ENCODE measurements at regions not wholly inside any gene's neighbourhood (a gene's known extent, or its start where the extent isn't known, plus 50 kb on each side); places are given as distances from the start of the nearest gene placed in this dataset.
A peak's percentile ranks its signal among the peaks of the same experiment; 100 is the strongest.

- TF ChIP-seq CTCF (IDR thresholded peaks at IDR 0.05; ENCODE audit: insufficient read depth, low read depth, low read length), result no peak
- CTCF ChIA-PET, result no interaction called here
- Histone ChIP-seq H3K27me3 (ENCODE audit: control insufficient read depth, insufficient read depth, low read length) (no peaks in the 10 kb centered on the region), H3K36me3 (ENCODE audit: control insufficient read depth, insufficient read depth, low read length) (no peaks in the 10 kb centered on the region), H3K4me3 (ENCODE audit: low read depth, low read length) (no peak overlapping the region)
- no peak for DNase-seq (ENCODE audit: low read depth)
- POLR2A ChIA-PET, result no interaction called here
Measured at GRCh38 chr7:46939089-46939488, 642.8 kb downstream of the TNS3 start.

- POLR2A ChIA-PET, result no interaction called here
- H3K36me3 ChIP-seq (ENCODE audit: control insufficient read depth, insufficient read depth, low read length), result no peaks in the 10 kb centered on the region
- CTCF ChIA-PET, result interaction anchor here (1.1 kb wide), 1 partner anchor 9 kb away, joined by 3 read pairs; no protein-coding TSS in a partner anchor
- H3K27me3 ChIP-seq (ENCODE audit: control insufficient read depth, insufficient read depth, low read length), result no peaks in the 10 kb centered on the region
- no peak for DNase-seq (ENCODE audit: low read depth)
- no peak for TF ChIP-seq CTCF (IDR thresholded peaks at IDR 0.05; ENCODE audit: insufficient read depth, low read depth, low read length)
- no peak overlapping the region for H3K4me3 ChIP-seq (ENCODE audit: low read depth, low read length)
Measured at GRCh38 chr7:46937826-46938225, 644.1 kb downstream of the TNS3 start.

GRCh38 chr7:46934198-46934825 is 647.6 kb downstream of the TNS3 start:
- Histone ChIP-seq H3K27me3 (ENCODE audit: control insufficient read depth, insufficient read depth, low read length) (no peaks in the 10 kb centered on the region), H3K36me3 (ENCODE audit: control insufficient read depth, insufficient read depth, low read length) (no peaks in the 10 kb centered on the region), H3K4me3 (ENCODE audit: low read depth, low read length) (no peak overlapping the region)
- no peak for DNase-seq (ENCODE audit: low read depth)
- CTCF ChIA-PET, result interaction anchor here (0.6 to 2.6 kb wide), 5 partner anchors 10 to 217 kb away, joined by 3 to 8 read pairs (median 4); no protein-coding TSS in a partner anchor
- TF ChIP-seq CTCF (IDR thresholded peaks at IDR 0.05; ENCODE audit: insufficient read depth, low read depth, low read length), result no peak
- POLR2A ChIA-PET, result no interaction called here

- DNase-seq (ENCODE audit: low read depth), result peak; percentile 80
- no peak overlapping the region for H3K4me3 ChIP-seq (ENCODE audit: low read depth, low read length)
- no peaks in the 10 kb centered on the region for H3K27me3 ChIP-seq (ENCODE audit: control insufficient read depth, insufficient read depth, low read length)
- no peaks in the 10 kb centered on the region for H3K36me3 ChIP-seq (ENCODE audit: control insufficient read depth, insufficient read depth, low read length)
- ChIA-PET CTCF (interaction anchor here (0.6 to 2.6 kb wide), 9 partner anchors 11 to 218 kb away, joined by 3 to 10 read pairs (median 3); no protein-coding TSS in a partner anchor), POLR2A (interaction anchor here (0.6 to 1.4 kb wide), 2 partner anchors 24 to 155 kb away, joined by 4 to 6 read pairs; no protein-coding TSS in a partner anchor)
- TF ChIP-seq CTCF (IDR thresholded peaks at IDR 0.05; ENCODE audit: insufficient read depth, low read depth, low read length), result no peak
Measured at GRCh38 chr7:46933596-46933995, 648.3 kb downstream of the TNS3 start.

GRCh38 chr7:46932676-46933424 is 649.1 kb downstream of the TNS3 start:
- peak; percentile 33; the same call in 1 of the 2 replicates for TF ChIP-seq CTCF (IDR thresholded peaks at IDR 0.05; ENCODE audit: insufficient read depth, low read depth, low read length)
- Histone ChIP-seq H3K4me3 (ENCODE audit: low read depth, low read length) (no peak overlapping the region), H3K27me3 (ENCODE audit: control insufficient read depth, insufficient read depth, low read length) (no peaks in the 10 kb centered on the region), H3K36me3 (ENCODE audit: control insufficient read depth, insufficient read depth, low read length) (no peaks in the 10 kb centered on the region)
- POLR2A ChIA-PET, result interaction anchor here (0.5 to 1.4 kb wide), 3 partner anchors 23 to 155 kb away, joined by 3 to 6 read pairs (median 4); no protein-coding TSS in a partner anchor
- DNase-seq (ENCODE audit: low read depth), result peak; percentile 95
- CTCF ChIA-PET, result interaction anchor here (0.6 to 2.1 kb wide), 8 partner anchors 14 to 1010 kb away, joined by 3 to 10 read pairs (median 3); no protein-coding TSS in a partner anchor
